ENCODE measurements at regions not wholly inside any gene's neighbourhood (a gene's known extent, or its start where the extent isn't known, plus 50 kb on each side); places are given as distances from the start of the nearest gene placed in this dataset.

- DNase-seq (ENCODE audit: low read depth) = no peak
Observed at GRCh38 chr1:87878873-87879272, 550.2 kb downstream of the LMO4 start.

GRCh38 chr1:87880098-87880760 lies 551.5 kb downstream of the LMO4 start:
- DNase-seq (ENCODE audit: low read depth) = no peak

- DNase-seq (ENCODE audit: low read depth) = no peak
Observed at GRCh38 chr1:87880764-87881163, 552.1 kb downstream of the LMO4 start.

- DNase-seq (ENCODE audit: low read depth) = no peak
Observed at GRCh38 chr1:87883906-87884305, 555.2 kb downstream of the LMO4 start.

GRCh38 chr1:87884581-87884980 lies 555.9 kb downstream of the LMO4 start:
- DNase-seq (ENCODE audit: low read depth) = no peak

GRCh38 chr1:87885278-87886025 lies 556.8 kb downstream of the LMO4 start:
- no peak for DNase-seq (ENCODE audit: low read depth)

GRCh38 chr1:87887100-87887499 lies 558.4 kb downstream of the LMO4 start:
- no peak for DNase-seq (ENCODE audit: low read depth)

- no peak for DNase-seq (ENCODE audit: low read depth)
Observed at GRCh38 chr1:87888446-87888845, 559.8 kb downstream of the LMO4 start.

- DNase-seq (ENCODE audit: low read depth) = no peak
Observed at GRCh38 chr1:87894062-87894461, 565.4 kb downstream of the LMO4 start.

GRCh38 chr1:87897481-87897880 lies 568.8 kb downstream of the LMO4 start:
- DNase-seq (ENCODE audit: low read depth) = no peak

- DNase-seq (ENCODE audit: low read depth) = no peak
Observed at GRCh38 chr1:87898431-87898830, 569.8 kb downstream of the LMO4 start.

GRCh38 chr1:87899017-87899416 lies 570.3 kb downstream of the LMO4 start:
- no peak for DNase-seq (ENCODE audit: low read depth)

- no peak for DNase-seq (ENCODE audit: low read depth)
Observed at GRCh38 chr1:87899746-87900145, 571.1 kb downstream of the LMO4 start.

GRCh38 chr1:87902830-87903229 lies 574.1 kb downstream of the LMO4 start:
- DNase-seq (ENCODE audit: low read depth) = no peak

GRCh38 chr1:87903242-87903641 lies 574.6 kb downstream of the LMO4 start:
- DNase-seq (ENCODE audit: low read depth) = no peak

- DNase-seq (ENCODE audit: low read depth) = no peak
Observed at GRCh38 chr1:87904651-87905050, 576.0 kb downstream of the LMO4 start.

- DNase-seq (ENCODE audit: low read depth) = no peak
Observed at GRCh38 chr1:87905651-87906050, 577.0 kb downstream of the LMO4 start.

- DNase-seq (ENCODE audit: low read depth) = no peak
Observed at GRCh38 chr1:87906078-87906477, 577.4 kb downstream of the LMO4 start.

- DNase-seq (ENCODE audit: low read depth) = no peak
Observed at GRCh38 chr1:87913361-87913760, 584.7 kb downstream of the LMO4 start.

- no peak for DNase-seq (ENCODE audit: low read depth)
Observed at GRCh38 chr1:87914396-87914795, 585.7 kb downstream of the LMO4 start.

GRCh38 chr1:87915771-87916170 lies 587.1 kb downstream of the LMO4 start:
- no peak for DNase-seq (ENCODE audit: low read depth)

GRCh38 chr1:87916965-87917364 lies 588.3 kb downstream of the LMO4 start:
- DNase-seq (ENCODE audit: low read depth) = no peak

- no peak for DNase-seq (ENCODE audit: low read depth)
Observed at GRCh38 chr1:87918398-87918797, 589.7 kb downstream of the LMO4 start.

- no peak for DNase-seq (ENCODE audit: low read depth)
Observed at GRCh38 chr1:87922885-87923284, 594.2 kb downstream of the LMO4 start.

Data from activated T-helper 9 cell treated with anti-CD3 and anti-CD28 coated beads, Interleukin-2, amount 50 U/mL, for 16 hours (primary cell).